GM21737 (cell line): ENCODE measurements at regions not wholly inside any gene's neighbourhood (a gene's known extent, or its start where the extent isn't known, plus 50 kb on each side); places are given as distances from the start of the nearest gene placed in this dataset.
"Not testable (repeated sequence)": the region's sequence is repeated elsewhere in the genome, so short reads cannot be mapped to it uniquely, and the experiment has no call there.

Source experiments
- ATAC-seq: cut with Tn5 transposase; IDR thresholded peaks from one replicate; pipeline ENCODE4 v1.9.1; 2021; ENCODE audit warnings: mild to moderate bottlenecking, moderate library complexity; ENCODE audit not compliant: unreplicated experiment

DNA sequence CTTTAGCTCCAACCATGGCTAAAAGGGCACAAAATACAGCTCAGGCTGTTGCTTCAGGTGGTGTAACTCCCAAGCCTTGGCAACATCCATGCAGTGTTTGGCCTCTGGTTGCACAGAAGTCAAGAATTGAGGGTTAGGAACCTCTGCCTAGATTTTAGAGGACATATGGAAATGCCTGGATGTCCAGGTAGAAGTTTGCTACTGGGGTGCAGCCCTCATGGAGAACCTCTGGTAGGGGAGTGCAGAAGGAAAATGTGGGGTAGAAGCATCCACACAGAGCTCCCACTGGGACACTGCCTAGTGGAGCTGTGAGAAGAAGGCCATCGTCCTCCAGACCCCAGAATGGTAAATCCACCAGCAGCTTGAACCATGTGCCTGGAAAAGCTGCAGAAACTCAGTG, 1453.8 kb upstream of the EYS start:
- no peak for ATAC-seq

DNA sequence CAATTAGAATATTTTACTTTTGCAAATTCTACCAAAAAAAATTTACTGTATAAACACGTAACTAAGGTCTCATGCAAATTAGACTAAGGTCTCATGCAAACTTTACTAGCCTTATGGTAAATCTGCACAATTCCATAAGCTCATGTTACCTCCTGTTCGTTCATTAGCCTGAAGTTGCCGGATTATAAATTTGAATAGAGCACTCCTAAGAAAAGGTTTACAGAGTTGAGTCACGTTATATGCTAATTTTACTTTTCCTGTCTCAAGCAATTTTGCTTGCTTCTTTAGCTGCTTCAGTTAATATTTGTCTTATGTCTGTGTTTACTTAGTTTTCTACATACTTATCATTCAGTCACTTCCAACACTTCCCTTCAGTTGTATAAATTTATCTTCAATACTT, 1434.0 kb upstream of the EYS start:
- no peak for ATAC-seq

DNA sequence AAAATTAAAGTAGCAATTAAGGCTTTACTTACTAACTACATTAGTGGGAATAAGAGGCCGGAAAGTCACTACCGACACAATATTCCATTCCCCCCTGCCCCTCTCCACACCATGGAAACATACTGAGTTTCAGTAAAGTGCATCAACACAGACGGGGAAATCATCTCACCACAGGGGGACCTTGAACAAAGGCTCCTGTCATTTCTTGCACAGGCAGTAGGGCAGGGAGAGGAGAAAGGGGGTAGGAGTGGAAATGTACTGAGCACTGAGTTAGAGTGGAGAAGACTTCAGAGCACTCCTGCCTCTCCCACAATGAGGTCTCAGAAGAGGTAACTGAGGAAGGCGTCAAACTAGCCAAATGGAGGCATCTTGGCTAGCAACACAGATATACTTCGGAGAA, 1426.9 kb upstream of the EYS start:
- ATAC-seq: no peak

DNA sequence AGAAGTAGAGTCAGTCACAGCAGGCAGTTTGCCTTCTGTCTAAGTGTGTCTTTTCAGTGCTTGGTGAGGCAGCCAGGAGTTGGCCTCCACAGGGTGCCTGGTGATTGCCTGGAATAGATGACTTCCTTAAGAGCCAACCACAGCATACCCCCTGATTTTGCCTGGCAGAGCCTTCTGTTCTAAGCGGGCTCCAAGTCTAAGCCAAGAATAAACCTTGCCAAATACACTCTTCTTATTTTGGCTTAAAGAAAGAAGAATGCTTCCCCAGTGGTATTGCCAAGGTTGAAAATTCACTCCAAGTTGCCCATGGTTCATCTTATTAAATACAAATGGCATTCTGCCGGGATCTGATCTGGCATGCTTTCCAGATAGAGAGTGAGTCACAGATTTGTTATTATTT, 1424.8 kb upstream of the EYS start:
- ATAC-seq: no peak

DNA sequence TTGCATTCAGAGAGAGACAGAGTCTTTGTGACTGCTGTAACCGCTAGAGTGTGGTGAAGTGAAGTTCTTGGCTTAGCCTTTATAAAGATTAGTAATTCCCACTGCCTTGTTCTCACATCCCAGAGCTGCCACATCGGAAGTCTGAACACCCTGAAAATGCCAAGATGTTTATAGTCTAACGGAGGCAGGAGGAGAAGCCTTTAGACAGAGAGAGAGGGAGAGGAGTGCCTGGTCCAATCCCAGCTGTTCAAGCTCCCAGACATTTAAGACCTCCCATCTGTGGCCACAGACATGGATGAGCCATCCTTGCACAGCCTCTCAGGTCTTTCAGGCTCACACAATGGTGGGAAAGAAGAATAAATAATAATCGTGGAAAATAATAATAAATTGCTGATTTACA, 1422.8 kb upstream of the EYS start:
- ATAC-seq: no peak

DNA sequence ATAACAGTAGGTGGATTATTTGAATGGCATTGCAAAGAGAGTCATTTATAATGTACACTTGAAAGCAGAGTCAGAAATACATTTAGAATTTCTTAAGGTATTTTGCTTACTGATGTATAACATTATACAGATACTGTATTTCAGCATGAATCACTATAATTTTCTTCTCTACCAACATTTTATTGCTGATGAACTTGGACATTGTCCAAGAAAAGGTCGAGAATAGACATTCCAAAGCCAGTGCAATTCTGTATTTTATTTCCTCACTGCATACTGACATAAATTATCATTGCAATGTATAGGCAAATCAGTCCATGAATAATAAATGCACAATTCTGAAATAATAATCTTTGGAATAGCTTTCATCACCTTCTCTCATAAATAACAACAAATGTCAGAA, 1420.0 kb upstream of the EYS start:
- ATAC-seq: no peak

DNA sequence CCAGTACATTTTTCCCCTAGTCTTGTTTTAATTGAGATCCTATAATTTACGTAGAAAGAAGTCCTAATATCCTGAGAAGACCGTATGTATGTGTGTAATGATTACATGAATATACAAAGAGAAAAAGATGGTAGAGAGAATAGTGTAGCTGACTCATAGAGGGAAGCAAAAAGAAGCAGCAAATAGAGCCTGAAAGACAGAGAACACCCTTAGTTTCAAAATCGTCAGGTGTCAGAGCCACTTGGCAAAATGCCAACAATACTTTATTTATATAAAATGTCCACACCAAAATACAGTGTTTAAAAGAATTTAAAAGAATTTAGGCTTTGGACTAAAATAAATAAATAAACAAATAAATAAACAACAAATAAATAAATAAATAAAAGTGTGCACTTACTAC, 1414.1 kb upstream of the EYS start:
- no peak for ATAC-seq

DNA sequence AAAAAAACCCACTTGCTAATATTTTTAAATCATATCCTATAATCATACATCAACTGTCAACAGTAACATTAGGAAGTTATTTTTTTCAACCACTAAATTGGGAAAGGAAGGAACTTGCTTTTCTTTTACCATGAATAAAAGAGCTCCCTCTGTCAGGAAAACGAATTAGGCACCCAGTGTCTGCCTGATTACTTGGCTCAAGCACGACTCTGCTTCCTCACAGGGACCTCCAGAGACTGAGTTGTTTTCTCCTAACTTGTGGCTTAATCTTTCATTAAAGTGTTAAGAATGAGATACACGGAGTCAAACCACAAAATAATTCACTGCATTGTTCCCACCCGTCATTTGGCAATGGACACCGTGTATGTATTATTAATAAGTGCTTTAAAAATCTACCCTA, 1405.1 kb upstream of the EYS start:
- ATAC-seq: no peak

DNA sequence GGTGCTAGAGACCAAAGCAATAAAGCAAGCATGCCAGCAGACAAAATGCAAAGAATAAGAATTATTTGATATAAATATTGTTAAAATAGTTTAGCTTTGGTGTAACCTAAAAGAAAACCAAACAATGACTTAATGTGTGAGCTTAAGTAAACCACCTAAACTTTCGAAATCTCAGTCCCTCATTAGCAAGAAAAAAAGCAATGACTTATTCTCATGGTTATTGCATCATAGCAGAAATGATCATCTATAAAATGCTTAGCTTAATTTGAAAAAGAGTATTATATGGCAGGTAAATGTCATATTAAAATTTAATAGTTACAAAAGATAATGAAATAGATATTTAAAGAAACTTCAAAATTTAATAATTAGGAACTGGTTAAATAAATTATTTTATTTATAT, 1395.7 kb upstream of the EYS start:
- no peak for ATAC-seq

DNA sequence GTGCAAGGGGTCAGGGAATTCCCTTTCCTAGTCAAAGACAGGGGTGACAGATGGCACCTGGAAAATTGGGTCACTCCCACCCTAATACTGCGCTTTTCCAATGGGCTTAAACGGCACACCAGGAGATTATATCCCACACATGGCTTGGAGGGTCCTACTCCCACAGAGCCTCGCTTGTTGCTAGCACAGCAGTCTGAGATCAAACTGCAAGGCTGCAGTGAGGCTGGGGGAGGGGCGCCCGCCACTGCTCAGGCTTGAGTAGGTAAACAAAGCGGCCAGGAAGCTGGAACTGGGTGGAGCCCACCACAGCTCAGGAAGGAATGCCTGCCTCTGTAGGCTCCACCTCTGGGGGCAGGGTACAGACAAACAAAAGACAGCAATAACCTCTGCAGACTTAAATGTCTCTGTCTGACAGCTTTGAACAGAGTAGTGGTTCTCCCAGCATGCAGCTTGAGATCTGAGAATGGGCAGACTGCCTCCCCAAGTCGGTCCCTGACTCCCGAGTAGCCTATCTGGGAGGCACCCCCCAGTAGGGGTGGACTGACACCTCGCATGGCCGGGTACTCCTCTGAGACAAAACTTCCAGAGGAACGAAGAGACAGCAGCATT, 1388.7 kb upstream of the EYS start:
- not testable (repeated sequence) for ATAC-seq

DNA sequence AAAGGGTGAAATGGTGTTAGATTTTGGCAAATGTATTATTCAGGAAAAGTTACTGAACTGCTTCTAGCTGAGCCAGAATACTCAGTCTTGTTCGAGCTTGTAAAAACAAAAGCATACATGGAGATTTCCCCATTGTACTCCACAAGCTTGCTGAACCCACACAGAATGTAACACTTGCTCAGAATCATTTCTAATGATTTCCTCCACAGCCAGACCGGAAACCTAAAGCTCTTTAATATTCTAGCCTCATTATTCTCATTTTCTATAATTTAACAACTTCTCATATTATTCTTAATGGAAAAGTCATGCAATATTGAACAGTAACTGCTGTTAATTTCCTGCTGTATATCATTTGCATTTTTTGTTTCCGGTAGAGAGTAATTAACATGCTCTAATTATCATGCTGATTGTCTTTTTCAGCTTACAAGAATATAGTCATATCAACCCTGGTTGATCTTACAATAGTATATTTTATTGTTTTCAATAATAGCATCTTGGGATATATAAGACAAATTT, 1387.5 kb upstream of the EYS start:
- ATAC-seq: no peak

DNA sequence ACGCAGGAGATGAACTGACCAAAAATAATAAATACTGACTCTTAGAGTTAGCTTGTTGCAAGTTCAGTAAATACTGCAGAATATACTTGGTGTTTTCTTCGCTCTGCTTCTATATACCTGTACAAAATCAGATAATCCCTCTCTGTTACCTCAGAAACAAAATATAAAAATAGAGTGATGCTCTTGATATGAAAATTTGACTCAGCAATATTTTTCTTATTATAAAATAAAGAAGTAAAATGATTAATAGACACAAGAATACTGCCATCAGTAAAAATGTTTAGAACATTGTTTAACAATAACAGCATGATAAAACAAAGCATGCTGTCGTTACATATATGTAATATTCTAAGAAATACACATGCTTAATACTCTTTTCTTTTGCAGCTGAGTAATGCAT, 1366.9 kb upstream of the EYS start:
- ATAC-seq: no peak

DNA sequence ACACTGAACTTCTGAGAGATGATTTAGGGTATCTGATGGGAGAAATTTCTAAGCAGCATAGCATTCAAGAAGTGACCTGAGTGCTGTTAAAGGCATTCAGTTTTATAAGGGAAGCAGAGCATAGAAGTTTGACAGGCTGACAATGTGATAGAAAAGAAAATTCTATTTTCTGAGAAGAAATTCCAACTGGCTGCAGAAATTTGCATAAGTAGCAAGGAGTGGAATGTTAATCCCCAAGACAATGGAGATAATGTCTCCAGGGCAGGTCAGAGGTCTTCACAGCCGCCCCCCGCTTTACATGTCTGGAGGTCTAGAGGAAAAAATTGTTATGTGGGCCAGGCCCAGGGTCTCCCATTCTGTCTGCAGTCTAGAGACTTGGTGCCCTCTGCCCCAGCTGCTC, 1361.8 kb upstream of the EYS start:
- no peak for ATAC-seq

DNA sequence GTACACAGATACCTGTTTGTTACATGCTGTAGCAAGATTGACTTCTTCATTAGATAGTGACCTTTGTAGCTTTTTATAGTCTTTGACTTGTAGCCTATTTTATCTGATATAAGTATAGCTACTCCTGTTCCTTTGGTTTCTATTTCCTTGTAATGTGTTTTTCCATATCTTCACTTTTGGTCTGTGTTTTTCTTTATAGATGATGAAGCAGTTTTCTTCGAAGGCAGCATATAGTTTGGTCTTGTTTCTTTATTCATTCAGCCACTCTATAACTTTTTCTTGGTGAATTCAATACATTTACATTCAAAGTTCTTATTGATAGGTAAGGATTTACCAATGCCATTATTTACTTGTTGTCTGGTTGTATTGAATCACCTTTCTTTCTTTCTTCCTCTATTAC, 1357.3 kb upstream of the EYS start:
- no peak for ATAC-seq

DNA sequence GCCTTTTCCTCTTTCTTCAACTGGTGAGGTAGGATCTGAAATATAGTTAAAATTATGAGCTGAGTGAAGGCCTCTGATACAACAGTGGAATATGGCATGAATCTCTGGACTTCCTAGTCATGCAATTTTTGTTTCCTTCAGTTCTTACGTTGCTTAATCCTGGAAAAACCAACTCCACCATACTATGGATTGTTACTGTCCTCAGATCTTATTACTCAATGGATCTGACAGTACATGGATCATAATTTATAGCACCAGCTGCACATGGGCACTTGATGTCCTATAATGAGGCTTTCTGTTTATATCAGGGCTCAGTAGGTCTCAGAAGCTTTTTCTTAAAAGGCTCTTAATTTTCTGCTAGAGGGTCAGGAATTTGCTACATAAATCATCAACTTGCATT, 1341.0 kb upstream of the EYS start:
- ATAC-seq: no peak

DNA sequence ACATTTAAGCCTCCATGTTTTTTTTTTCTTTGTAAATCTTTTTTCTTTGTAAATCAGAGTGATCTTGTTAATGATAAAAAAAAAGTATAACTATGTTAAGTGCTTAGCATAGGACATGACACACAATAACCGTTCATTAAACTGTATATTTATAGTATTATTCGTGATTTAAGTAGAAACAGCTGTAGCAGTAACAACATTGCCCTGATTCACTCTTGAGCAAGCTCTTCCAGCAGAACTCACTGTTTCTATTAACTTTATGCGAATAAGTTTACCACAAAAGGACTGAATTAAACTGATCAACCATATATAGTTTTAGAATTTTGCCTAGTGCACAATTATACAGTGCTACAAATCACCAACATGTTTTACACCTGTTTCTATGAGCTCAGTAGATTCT, 1338.0 kb upstream of the EYS start:
- no peak for ATAC-seq

DNA sequence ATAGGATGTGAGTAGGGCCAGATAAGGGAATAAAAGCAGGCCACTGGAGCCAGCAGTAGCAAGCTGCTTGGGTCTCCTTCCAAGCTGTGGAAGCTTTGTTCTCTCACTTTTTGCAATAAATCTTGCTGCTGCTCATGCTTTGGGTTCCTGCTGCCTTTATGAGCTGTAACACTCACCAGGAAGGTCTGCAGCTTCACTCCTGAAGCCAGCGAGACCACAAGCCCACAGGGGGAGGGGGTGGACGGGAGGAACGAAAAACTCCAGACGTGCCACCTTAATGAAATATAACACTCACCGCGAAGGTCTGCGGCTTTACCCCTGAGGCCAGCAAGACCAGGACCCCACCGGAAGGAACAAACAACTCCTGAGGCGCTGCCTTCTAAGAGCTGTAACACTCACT, 1324.4 kb upstream of the EYS start:
- ATAC-seq: no peak

DNA sequence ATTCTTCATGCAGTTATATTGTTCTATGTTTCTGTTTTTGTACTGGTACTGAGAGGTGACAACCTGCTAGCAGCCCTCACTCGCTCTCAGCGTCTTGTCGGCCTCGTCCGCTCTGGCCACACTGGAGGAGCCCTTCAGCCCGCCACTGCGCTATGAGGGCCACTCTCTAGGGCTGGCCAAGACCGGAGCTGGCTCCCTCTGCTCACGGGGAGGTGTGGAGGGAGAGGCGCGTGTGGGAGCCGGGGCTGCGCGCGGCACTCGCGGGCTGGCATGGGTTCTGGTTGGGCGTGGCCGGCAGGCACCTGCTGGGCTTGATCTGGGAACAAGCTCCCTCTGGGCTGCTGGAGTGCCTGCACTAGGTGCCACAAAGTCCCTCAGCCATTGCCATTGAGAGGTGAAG, 1323.8 kb upstream of the EYS start:
- ATAC-seq: no peak

DNA sequence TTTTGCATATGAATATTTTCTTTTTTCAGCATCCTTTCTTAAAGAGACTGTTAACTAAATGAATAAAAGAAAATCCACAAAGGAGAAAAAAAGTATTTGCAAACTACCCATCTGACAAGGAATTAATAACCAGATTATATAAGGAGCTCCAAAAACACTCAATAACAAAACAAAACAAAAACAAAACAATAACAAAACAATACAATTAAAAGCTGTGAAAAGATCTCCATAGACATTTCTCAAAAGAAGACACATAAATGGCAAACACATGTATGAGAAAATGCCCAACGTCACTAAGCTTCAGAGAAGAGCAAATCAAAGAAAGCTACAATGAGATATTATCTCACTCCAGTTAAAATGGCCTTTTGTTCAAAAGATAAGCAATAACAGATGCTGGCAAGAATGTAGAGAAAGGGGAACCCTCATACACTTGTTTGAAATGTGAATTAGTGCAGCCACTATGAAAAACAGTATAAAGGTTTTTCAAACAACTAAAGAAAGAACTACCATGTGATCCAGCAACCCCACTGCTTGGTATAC, 1310.0 kb upstream of the EYS start:
- no peak for ATAC-seq

DNA sequence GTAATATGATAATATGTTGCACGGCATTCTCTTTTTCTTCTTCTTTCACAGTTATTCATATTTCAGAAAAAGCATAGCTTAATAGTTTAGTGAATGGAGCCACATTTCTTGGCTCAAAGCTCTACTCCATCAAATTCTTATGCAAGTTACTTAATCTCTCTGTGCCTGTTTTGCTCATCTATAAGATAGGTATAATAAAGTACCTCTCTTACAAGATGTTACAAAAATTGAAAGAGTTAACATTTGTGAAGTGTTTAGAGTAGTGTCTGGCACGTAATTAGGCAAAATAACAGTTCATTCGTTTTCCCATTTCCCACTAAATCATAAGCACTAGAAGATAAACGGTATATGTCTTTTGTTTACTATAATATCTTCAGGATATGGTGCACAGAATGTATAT, 1304.4 kb upstream of the EYS start:
- ATAC-seq: no peak

DNA sequence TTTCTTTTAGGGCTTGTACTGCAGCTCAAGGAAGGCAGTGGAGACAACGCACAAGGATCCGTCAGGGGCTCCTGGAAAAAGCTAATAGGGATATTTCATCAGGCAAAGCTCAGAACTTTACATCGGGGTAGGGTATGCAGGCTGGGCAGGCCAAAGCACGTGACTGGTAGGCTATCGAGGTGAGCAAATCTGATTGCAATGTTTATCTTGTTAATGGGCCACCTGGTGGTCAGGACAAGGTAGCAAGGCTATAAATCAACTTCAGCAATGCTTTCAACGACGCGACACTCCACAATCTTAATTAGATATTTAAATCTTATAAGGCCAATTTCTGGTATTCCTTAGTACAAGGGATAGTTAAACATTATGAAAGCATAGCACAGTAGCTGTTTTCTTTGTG, 1302.8 kb upstream of the EYS start:
- ATAC-seq: no peak

DNA sequence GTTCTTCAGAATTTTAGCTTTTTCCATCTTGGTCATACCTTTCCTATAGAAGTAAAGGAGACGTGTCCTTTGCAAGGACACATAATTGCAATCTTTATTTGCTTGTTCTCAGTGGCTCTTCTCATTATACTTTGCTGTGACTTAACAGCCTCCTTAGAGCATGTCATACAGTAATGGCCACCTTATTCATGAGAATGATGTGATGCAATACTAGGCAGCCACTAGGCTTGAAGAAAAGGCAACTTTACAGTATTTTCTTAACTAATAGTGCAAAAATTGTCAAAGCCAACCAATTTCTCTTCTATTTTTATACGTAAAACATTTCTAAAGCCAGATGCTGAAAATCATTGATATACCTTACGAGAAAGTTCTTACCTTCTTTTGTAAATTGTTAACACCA, 1296.8 kb upstream of the EYS start:
- no peak for ATAC-seq

DNA sequence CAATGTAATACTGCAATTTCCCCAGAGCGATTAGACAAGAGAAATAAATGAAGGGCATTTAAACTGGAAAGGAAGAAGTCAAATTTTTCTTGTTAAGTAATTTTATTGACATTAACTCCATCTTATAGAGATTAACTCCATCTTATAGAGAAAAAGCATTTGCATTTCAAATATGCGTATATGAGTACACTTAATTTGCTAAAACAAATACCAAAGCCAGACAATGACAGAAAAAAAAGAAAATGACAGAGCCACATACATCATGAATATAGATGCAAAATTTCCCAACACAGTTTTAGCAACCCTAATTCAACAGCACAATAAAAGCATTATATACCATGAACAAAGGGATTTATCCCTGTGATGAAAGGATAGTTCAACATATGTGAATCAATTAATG, 1293.1 kb upstream of the EYS start:
- ATAC-seq: no peak
